OCI-M2 (cell line): ENCODE measurements at regions not wholly inside any gene's neighbourhood (a gene's known extent, or its start where the extent isn't known, plus 50 kb on each side); places are given as distances from the start of the nearest gene placed in this dataset.

Source experiments
- DNase-seq: peaks from one replicate; lab custom pipeline; 2025; ENCODE audit not compliant: unreplicated experiment; lab: John Stamatoyannopoulos, UW

GRCh38 chr5:68648944-68649857 lies 433.6 kb downstream of the PIK3R1 start:
- DNase-seq: no peak

GRCh38 chr5:68652534-68652965 lies 437.0 kb downstream of the PIK3R1 start:
- no peak for DNase-seq

GRCh38 chr5:68653471-68653870 lies 437.9 kb downstream of the PIK3R1 start:
- no peak for DNase-seq

- DNase-seq: no peak
Observed at GRCh38 chr5:68657055-68657961, 436.5 kb upstream of the SLC30A5 start.

GRCh38 chr5:68658810-68659372 lies 434.9 kb upstream of the SLC30A5 start:
- DNase-seq: no peak

GRCh38 chr5:68659881-68660280 lies 433.9 kb upstream of the SLC30A5 start:
- DNase-seq: no peak

- DNase-seq: no peak
Observed at GRCh38 chr5:68661237-68661636, 432.6 kb upstream of the SLC30A5 start.

GRCh38 chr5:68662804-68663307 lies 431.0 kb upstream of the SLC30A5 start:
- DNase-seq: no peak

GRCh38 chr5:68669864-68670575 lies 423.8 kb upstream of the SLC30A5 start:
- DNase-seq: no peak

GRCh38 chr5:68673106-68673822 lies 420.6 kb upstream of the SLC30A5 start:
- no peak for DNase-seq

- DNase-seq: no peak
Observed at GRCh38 chr5:68673823-68674180, 420.0 kb upstream of the SLC30A5 start.

- DNase-seq: no peak
Observed at GRCh38 chr5:68679041-68679440, 414.8 kb upstream of the SLC30A5 start.

- no peak for DNase-seq
Observed at GRCh38 chr5:68680366-68680765, 413.4 kb upstream of the SLC30A5 start.

GRCh38 chr5:68681929-68682328 lies 411.9 kb upstream of the SLC30A5 start:
- DNase-seq: no peak

GRCh38 chr5:68682400-68683160 lies 411.2 kb upstream of the SLC30A5 start:
- no peak for DNase-seq

GRCh38 chr5:68683632-68684036 lies 410.2 kb upstream of the SLC30A5 start:
- DNase-seq: no peak

- DNase-seq: no peak
Observed at GRCh38 chr5:68685863-68686262, 408.0 kb upstream of the SLC30A5 start.

GRCh38 chr5:68688547-68688946 lies 405.3 kb upstream of the SLC30A5 start:
- no peak for DNase-seq

- DNase-seq: no peak
Observed at GRCh38 chr5:68689010-68689409, 404.8 kb upstream of the SLC30A5 start.
